Cardiac muscle cell (in vitro differentiated cells and primary cell): ENCODE measurements at regions not wholly inside any gene's neighbourhood (a gene's known extent, or its start where the extent isn't known, plus 50 kb on each side); places are given as distances from the start of the nearest gene placed in this dataset.
A peak's percentile ranks its signal among the peaks of the same experiment; 100 is the strongest.

ENCODE experiments used
- DNase-seq, 2 donors: peaks; one replicate each; pipeline versions ENCODE4 v3.0.0 to v3.0.0-alpha.2; 2010 to 2017; ENCODE audit warnings: low read depth in 1 of 2, low spot score in 1 of 2
- H3K27ac ChIP-seq: fragments of 200-600 bp; sonication (generic); 2 replicates; pipeline ENCODE4 v1.5.1; 2016
- H3K27me3 ChIP-seq: fragments of 200-600 bp; sonication (generic); 2 replicates; pipeline ENCODE4 v1.6.0; 2016; ENCODE audit warnings: control low read depth
- H3K36me3 ChIP-seq: fragments of 200-600 bp; sonication (generic); 2 replicates; pipeline ENCODE4 v1.5.1; 2016; ENCODE audit warnings: control low read depth
- H3K4me1 ChIP-seq: fragments of 200-600 bp; sonication (generic); 2 replicates; pipeline ENCODE4 v1.8.1; 2017; ENCODE audit warnings: low read depth, mild to moderate bottlenecking, mixed run types
- H3K4me3 ChIP-seq: fragments of 200-600 bp; sonication (generic); 2 replicates; pipeline ENCODE4 v1.5.1; 2016; ENCODE audit warnings: mild to moderate bottlenecking
- H3K9me3 ChIP-seq: fragments of 200-600 bp; sonication (generic); 2 replicates; pipeline ENCODE4 v1.5.1; 2017; ENCODE audit warnings: low read depth, mild to moderate bottlenecking, control low read depth
- TF ChIP-seq, protein P1 (sequence below): IDR thresholded peaks from 2 replicates; pipeline ENCODE4 v1.5.1; 2012; ENCODE audit warnings: low read depth, mild to moderate bottlenecking, low read length

- H3K27ac ChIP-seq = no peak overlapping the region
- no peak overlapping the region for H3K4me3 ChIP-seq
- no peaks in the 10 kb centered on the region for H3K4me1 ChIP-seq
- no peaks in the 10 kb centered on the region for H3K27me3 ChIP-seq
- no peak for DNase-seq
- TF ChIP-seq, protein P1, sequence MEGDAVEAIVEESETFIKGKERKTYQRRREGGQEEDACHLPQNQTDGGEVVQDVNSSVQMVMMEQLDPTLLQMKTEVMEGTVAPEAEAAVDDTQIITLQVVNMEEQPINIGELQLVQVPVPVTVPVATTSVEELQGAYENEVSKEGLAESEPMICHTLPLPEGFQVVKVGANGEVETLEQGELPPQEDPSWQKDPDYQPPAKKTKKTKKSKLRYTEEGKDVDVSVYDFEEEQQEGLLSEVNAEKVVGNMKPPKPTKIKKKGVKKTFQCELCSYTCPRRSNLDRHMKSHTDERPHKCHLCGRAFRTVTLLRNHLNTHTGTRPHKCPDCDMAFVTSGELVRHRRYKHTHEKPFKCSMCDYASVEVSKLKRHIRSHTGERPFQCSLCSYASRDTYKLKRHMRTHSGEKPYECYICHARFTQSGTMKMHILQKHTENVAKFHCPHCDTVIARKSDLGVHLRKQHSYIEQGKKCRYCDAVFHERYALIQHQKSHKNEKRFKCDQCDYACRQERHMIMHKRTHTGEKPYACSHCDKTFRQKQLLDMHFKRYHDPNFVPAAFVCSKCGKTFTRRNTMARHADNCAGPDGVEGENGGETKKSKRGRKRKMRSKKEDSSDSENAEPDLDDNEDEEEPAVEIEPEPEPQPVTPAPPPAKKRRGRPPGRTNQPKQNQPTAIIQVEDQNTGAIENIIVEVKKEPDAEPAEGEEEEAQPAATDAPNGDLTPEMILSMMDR = no peak
- H3K9me3 ChIP-seq = no peaks in the 10 kb centered on the region
- H3K36me3 ChIP-seq = no peaks in the 10 kb centered on the region
Measured at GRCh38 chr3:145893331-145893730, 267.7 kb downstream of the PLOD2 start.

DNA sequence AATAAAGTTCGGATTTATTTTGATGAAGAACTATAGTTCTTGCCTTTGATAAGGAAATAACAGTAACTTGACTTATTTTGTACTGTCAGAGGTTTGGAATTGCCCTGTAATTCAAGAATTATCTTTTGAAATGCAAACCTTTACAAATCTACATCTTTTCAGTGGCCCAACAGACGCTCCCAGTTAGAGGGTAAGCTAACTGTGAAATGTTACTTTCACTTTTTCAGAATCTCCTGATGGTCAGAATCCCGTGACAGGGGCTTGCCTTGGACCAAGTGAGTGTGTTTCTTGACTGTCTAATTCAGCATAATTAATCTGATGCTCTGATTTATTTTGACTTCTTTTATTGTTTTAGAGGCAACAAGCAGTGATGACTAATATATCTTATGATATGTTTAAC lies 262.5 kb downstream of the PLOD2 start:
- Histone ChIP-seq H3K27me3 (no peaks in the 10 kb centered on the region), H3K27ac (no peak overlapping the region), H3K36me3 (no peaks in the 10 kb centered on the region), H3K4me3 (no peak overlapping the region), H3K4me1 (no peaks in the 10 kb centered on the region), H3K9me3 (no peaks in the 10 kb centered on the region)
- TF ChIP-seq, protein P1 = no peak
- peak in 1 of 2 donors; percentile 13 for DNase-seq

DNA sequence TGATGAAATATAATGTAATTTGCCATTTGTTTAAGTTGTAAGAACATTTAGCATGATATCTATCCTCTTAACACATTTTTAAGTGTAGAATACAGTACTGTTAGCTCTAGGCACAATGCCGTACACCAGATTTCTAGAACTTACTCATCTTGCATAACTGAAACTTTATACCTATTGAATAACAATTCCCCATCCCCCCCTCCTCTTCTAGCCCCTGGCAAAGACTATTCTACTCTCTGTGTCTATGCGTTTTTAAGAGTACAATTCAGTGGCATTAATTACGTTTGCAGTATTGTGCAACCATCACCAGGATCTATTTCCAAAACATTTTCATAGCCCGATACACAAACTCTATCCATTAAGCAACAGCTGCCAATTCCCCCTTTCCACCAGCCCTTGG lies 261.7 kb downstream of the PLOD2 start:
- Histone ChIP-seq H3K4me3 (no peak overlapping the region), H3K9me3 (no peaks in the 10 kb centered on the region), H3K4me1 (no peaks in the 10 kb centered on the region), H3K36me3 (no peaks in the 10 kb centered on the region), H3K27ac (no peak overlapping the region), H3K27me3 (no peaks in the 10 kb centered on the region)
- DNase-seq = no peak
- TF ChIP-seq, protein P1 = no peak

- no peak overlapping the region for H3K27ac ChIP-seq
- no peaks in the 10 kb centered on the region for H3K4me1 ChIP-seq
- H3K36me3 ChIP-seq = no peaks in the 10 kb centered on the region
- no peak overlapping the region for H3K4me3 ChIP-seq
- DNase-seq = no peak
- no peaks in the 10 kb centered on the region for H3K9me3 ChIP-seq
- H3K27me3 ChIP-seq = no peaks in the 10 kb centered on the region
- TF ChIP-seq, protein P1 = no peak
Measured at GRCh38 chr3:145900056-145900829, 260.7 kb downstream of the PLOD2 start.

DNA sequence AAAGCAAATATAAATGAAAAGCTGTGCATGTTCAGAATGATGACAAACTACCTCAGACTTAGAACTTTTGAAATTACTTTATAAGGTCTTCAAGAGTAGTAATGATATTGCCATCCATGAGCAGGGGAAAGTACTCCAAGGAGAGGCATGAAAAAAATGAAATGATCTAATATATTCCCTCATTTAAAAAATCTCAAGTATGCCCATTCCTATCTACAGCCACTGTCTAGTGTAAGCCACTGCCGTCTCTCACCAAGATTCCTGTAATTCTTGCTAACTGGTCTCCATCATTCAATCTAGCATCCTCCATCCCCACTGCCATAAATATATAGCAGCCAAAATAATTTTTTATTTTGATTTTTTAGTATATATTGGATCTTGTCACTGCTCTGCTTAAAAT lies 258.8 kb downstream of the PLOD2 start:
- no peak for DNase-seq
- no peak overlapping the region for H3K4me3 ChIP-seq
- no peaks in the 10 kb centered on the region for H3K4me1 ChIP-seq
- TF ChIP-seq, protein P1 = no peak
- no peaks in the 10 kb centered on the region for H3K9me3 ChIP-seq
- H3K27me3 ChIP-seq = no peaks in the 10 kb centered on the region
- H3K36me3 ChIP-seq = no peaks in the 10 kb centered on the region
- H3K27ac ChIP-seq = no peak overlapping the region
